ENCODE measurements at regions not wholly inside any gene's neighbourhood (a gene's known extent, or its start where the extent isn't known, plus 50 kb on each side); places are given as distances from the start of the nearest gene placed in this dataset.

- no peak overlapping the region for H3K27ac ChIP-seq
- TF ChIP-seq, protein P1, sequence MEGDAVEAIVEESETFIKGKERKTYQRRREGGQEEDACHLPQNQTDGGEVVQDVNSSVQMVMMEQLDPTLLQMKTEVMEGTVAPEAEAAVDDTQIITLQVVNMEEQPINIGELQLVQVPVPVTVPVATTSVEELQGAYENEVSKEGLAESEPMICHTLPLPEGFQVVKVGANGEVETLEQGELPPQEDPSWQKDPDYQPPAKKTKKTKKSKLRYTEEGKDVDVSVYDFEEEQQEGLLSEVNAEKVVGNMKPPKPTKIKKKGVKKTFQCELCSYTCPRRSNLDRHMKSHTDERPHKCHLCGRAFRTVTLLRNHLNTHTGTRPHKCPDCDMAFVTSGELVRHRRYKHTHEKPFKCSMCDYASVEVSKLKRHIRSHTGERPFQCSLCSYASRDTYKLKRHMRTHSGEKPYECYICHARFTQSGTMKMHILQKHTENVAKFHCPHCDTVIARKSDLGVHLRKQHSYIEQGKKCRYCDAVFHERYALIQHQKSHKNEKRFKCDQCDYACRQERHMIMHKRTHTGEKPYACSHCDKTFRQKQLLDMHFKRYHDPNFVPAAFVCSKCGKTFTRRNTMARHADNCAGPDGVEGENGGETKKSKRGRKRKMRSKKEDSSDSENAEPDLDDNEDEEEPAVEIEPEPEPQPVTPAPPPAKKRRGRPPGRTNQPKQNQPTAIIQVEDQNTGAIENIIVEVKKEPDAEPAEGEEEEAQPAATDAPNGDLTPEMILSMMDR (conservative IDR thresholded peaks at IDR 0.05), result no peak
These were observed 297.2 kb downstream of the RNF144B start for GRCh38 chr6:18684343-18684742.

DNA sequence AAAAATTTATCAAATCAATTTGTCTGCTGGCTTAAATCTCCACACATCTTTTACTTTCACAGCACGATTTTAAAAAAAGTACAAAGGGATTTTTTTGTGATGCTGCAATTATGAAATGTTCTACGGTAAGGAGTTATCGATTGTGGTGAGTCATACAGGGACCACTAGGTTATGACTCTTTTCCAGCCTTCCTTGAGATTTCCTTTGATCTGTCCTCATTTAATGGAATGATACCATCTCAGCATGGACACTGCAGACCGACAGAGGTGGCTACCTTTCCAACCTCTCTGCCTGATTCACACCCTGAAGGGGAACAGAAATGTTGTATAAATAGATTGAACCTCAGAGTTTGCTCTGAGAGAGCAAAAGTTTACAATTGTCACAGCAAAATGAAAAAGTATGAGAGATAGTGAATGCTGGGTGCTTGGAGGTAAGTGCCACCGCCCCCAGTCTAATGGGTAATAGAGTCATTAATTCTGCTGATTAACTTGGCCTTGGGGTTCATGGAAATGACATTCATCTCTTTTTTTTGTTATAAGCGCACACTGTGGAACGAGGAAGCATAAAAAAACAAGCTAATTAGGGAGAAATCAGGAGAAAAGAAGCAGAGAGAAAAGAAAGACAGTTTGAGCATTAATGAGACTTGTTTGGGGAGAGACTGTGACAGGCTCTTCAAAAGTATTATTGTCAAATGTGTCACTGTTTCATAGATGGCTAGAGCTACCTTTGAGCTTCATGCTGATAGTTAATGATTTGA, 306.0 kb downstream of the RNF144B start:
- TF ChIP-seq, protein P1 (conservative IDR thresholded peaks at IDR 0.05), result no peak

DNA sequence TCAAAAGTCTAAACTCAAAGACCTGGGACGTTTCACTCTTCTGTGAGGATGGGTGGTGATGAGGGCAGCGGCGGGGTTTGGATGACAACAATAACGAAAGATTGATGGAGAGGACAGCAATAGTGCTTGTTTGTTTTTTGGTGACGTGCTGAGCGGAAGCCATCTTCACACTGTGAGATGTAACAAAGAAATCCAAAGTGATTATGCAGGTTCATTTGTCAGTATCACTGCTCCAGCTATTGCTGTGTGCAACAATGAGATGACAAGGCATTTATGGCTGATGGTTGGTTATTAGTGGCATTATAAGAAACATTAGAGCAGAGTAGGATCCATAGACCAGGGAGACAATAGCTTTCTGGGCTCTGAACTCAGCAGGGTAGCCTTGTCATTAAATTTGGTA, 306.7 kb downstream of the RNF144B start:
- H3K27ac ChIP-seq, result no peak overlapping the region
- TF ChIP-seq, protein P1 (conservative IDR thresholded peaks at IDR 0.05), result no peak

More for the DNA sequence above, 306.0 kb downstream of the RNF144B start:
- no peak overlapping the region for H3K27ac ChIP-seq

DNA sequence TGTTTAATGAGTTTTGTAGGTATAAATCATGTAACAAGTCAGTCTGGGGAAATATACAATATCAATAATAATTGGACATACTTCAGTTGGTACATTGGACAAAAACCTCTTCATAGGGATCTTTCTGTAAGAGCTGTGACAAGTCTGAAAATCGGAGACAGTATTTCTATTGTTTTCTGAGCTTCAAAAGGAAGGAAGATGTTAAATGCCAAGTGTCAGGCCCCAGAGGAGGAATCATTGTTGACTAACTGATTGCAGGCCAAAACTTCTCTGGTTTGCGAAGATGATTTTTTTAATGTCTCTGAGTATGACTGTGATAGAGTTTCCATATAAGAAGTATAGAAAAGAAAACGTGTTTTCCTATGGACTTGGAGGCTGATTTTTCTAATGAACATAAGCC, 316.4 kb downstream of the RNF144B start:
- TF ChIP-seq, protein P1 (conservative IDR thresholded peaks at IDR 0.05), result no peak
- H3K27ac ChIP-seq, result no peak overlapping the region

DNA sequence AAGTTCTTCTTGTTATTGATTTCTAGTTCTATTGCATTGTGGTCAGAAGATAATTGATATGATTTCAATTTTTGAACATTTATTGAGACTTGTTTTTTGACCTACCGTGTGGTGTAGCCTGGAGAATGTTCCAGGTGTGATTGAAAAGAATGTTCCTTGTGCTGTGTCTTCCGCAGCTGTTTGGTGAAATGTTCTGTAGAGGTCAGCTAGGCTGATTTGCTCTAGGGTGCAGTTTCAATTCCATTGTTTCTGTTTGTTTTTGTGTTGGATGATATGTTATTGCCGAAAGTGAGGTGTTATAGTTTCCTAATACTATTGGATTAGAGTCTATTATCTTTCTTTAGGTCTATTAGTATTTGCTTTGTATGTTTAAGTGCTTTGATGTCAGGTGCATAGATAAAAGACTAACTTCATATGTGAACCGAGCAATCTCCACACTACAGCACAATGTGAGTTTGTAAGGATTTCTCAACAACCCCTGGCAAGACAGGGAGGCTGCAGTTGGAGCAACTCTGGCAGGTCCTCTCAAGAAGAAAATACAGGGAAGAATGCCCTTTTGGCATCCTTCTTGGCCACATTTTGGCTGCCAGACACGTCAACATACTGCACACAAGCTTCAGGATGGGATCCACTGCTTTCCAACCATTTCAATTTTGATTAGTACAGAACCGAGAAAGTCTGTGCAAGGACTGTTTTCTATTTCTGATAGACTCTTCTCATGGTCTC, 320.7 kb downstream of the RNF144B start:
- TF ChIP-seq, protein P1 (conservative IDR thresholded peaks at IDR 0.05), result no peak
- H3K27ac ChIP-seq, result no peak overlapping the region

DNA sequence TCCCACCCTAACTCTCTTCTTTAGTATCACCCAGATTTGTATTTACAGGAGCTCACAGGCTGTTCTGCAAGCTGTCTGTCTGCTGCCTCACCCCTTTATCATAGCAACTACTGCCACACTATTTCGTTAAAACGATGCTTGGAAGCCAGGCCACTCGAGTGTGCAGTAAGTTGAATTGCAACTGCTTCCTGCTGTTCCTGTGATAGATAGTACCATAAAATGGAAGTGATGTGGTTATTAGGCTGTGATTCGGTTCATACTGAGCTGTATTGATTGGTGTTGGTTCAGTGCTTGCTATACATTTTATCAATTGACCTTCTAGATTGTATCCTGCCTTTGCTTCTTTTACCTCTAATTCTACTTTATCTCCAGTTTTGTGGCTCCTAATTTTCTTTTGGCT, 325.4 kb downstream of the RNF144B start:
- H3K27ac ChIP-seq, result no peak overlapping the region
- TF ChIP-seq, protein P1 (conservative IDR thresholded peaks at IDR 0.05), result no peak

DNA sequence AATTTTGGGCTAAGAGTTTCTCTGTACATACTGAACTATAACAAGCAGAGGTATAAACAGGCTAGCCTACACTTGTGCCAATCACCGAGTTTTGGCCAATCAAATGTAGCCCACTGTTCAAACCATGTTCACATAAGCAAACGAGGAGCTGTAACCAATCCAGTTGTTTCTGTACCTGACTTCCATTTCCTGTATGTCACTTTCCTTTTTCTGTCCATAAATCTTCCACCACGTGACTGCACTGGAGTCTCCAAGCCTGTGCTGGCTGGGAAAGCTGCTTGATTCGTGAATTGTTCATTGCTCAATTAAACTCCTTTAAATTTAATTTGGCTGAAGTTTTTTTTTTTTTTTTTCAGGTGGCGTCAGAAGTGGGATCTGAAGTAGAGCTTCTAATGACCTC, 332.9 kb downstream of the RNF144B start:
- H3K27ac ChIP-seq, result no peak overlapping the region
- TF ChIP-seq, protein P1 (conservative IDR thresholded peaks at IDR 0.05), result no peak
